OCI-LY1 (cell line): ENCODE measurements at regions not wholly inside any gene's neighbourhood (a gene's known extent, or its start where the extent isn't known, plus 50 kb on each side); places are given as distances from the start of the nearest gene placed in this dataset.

ENCODE experiments used
- CTCF ChIP-seq: fragments of 200-600 bp; sonication (generic), shearing (Covaris generic); IDR thresholded peaks from 2 replicates; pipeline ENCODE4 v1.5.1; 2017; ENCODE audit warnings: mild to moderate bottlenecking, antibody characterized with exemption, low read length, moderate library complexity, mixed read lengths
- EZH2 ChIP-seq: fragments of 200-600 bp; sonication (generic), shearing (Covaris generic); IDR thresholded peaks from 2 replicates; pipeline ENCODE4 v1.8.0; 2017; ENCODE audit warnings: borderline replicate concordance, mixed run types, mild to moderate bottlenecking, antibody characterized with exemption, low read length, moderate library complexity, mixed read lengths

GRCh38 chr1:37125295-37125694, 91.0 kb upstream of the GRIK3 start:
- TF ChIP-seq CTCF (no peak), EZH2 (no peak)
